ENCODE measurements at regions not wholly inside any gene's neighbourhood (a gene's known extent, or its start where the extent isn't known, plus 50 kb on each side); places are given as distances from the start of the nearest gene placed in this dataset.

DNA sequence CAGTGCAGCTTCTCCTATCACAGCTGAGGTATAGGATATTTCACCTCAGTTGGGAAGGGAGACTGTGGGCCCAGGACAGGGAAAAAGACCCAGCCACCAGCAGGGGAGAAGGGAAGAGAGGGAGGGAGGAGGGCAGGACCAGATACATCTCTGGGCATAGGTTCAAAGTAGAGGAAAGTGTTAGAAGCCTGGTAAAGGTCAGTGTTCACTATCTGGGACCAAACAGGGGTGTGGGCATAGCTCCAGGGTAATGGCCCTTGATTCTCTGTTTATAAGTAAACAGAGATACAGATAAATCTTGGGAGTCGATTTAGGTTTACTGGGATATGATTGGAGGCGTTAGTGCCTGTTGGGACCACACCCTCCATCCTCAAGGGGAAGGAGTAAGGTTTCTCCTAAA is 266.2 kb downstream of the LRFN2 start:
- Histone ChIP-seq H3K9me3 (ENCODE audit: insufficient read depth, low read length) (no peaks in the 10 kb centered on the region), H3K9ac (ENCODE audit: low read length) (no peak overlapping the region), H3K79me2 (ENCODE audit: low read length) (no peaks in the 10 kb centered on the region), H4K20me1 (ENCODE audit: insufficient read depth, low read length) (no peaks in the 10 kb centered on the region), H2AFZ (ENCODE audit: low read depth, low read length) (no peak overlapping the region), H3K36me3 (replicated peaks; ENCODE audit: low read depth, low read length) (no peaks in the 10 kb centered on the region), H3K4me3 (ENCODE audit: low read length) (no peak overlapping the region), H3K4me2 (ENCODE audit: low read length) (no peak overlapping the region), H3K27ac (ENCODE audit: low read length) (no peak overlapping the region), H3K4me1 (ENCODE audit: low read length) (peaks cover 5% of the 10 kb centered on the region), H3K27me3 (ENCODE audit: low read depth, low read length) (peaks cover 16% of the 10 kb centered on the region; the same call in 1 of the 2 replicates)
- TF ChIP-seq EZH2phosphoT487 (IDR thresholded peaks at IDR 0.05; ENCODE audit: low read depth): no peak
- TF ChIP-seq, protein P1, sequence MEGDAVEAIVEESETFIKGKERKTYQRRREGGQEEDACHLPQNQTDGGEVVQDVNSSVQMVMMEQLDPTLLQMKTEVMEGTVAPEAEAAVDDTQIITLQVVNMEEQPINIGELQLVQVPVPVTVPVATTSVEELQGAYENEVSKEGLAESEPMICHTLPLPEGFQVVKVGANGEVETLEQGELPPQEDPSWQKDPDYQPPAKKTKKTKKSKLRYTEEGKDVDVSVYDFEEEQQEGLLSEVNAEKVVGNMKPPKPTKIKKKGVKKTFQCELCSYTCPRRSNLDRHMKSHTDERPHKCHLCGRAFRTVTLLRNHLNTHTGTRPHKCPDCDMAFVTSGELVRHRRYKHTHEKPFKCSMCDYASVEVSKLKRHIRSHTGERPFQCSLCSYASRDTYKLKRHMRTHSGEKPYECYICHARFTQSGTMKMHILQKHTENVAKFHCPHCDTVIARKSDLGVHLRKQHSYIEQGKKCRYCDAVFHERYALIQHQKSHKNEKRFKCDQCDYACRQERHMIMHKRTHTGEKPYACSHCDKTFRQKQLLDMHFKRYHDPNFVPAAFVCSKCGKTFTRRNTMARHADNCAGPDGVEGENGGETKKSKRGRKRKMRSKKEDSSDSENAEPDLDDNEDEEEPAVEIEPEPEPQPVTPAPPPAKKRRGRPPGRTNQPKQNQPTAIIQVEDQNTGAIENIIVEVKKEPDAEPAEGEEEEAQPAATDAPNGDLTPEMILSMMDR (IDR thresholded peaks at IDR 0.05; ENCODE audit: low read depth, low read length): no peak

DNA sequence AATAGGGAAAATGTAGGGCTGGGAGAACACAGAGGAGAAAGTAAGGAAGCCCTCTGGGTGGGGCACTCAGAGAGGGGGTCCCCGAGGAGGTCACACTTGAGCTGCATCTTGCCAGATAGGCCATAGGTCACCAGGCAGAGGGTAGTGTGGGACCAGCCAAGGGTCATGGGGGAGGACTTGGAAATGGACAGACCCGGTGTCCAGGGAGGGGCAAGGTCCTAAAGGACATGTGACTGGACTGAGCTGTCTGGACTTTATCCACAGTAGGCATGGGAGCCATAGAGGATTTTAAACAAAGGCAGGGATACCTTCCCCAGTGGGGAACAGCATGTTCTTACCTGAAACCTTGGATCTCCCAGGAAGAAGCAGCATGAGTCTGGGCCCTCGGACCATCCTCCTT is 266.7 kb downstream of the LRFN2 start:
- H3K27me3 ChIP-seq (ENCODE audit: low read depth, low read length): peaks cover 16% of the 10 kb centered on the region; the same call in 1 of the 2 replicates
- H3K79me2 ChIP-seq (ENCODE audit: low read length): no peaks in the 10 kb centered on the region
- no peak overlapping the region for H2AFZ ChIP-seq (ENCODE audit: low read depth, low read length)
- H3K9me3 ChIP-seq (ENCODE audit: insufficient read depth, low read length): no peaks in the 10 kb centered on the region
- H3K27ac ChIP-seq (ENCODE audit: low read length): no peak overlapping the region
- no peak overlapping the region for H3K9ac ChIP-seq (ENCODE audit: low read length)
- no peak overlapping the region for H3K4me3 ChIP-seq (ENCODE audit: low read length)
- no peaks in the 10 kb centered on the region for H3K36me3 ChIP-seq (replicated peaks; ENCODE audit: low read depth, low read length)
- H3K4me1 ChIP-seq (ENCODE audit: low read length): no peaks in the 10 kb centered on the region
- H3K4me2 ChIP-seq (ENCODE audit: low read length): no peak overlapping the region
- no peaks in the 10 kb centered on the region for H4K20me1 ChIP-seq (ENCODE audit: insufficient read depth, low read length)
- TF ChIP-seq, protein P1 (IDR thresholded peaks at IDR 0.05; ENCODE audit: low read depth, low read length): no peak
- no peak for TF ChIP-seq EZH2phosphoT487 (IDR thresholded peaks at IDR 0.05; ENCODE audit: low read depth)

DNA sequence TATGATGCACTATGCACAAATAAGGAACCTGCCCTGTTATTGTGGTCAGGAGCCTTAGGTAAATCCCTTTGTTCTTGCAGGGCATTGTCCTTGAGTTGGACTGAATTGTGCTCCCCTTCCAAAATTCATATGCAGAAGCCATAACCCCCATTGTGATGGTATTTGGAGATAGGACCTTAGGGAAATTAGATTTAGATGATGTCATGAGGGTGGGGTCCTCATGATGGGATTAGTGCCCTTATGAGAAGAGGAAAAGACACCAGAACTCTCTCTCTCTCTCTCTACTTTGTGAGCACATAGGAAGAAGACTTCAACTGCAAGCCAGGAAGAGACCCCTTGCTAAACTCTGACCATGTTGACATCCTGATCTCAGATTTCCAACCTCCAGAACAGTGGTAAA is 268.0 kb downstream of the LRFN2 start:
- H2AFZ ChIP-seq (ENCODE audit: low read depth, low read length): no peak overlapping the region
- peaks cover 13% of the 10 kb centered on the region; the same call in 1 of the 2 replicates for H3K27me3 ChIP-seq (ENCODE audit: low read depth, low read length)
- no peaks in the 10 kb centered on the region for H4K20me1 ChIP-seq (ENCODE audit: insufficient read depth, low read length)
- H3K27ac ChIP-seq (ENCODE audit: low read length): no peak overlapping the region
- no peak overlapping the region for H3K4me2 ChIP-seq (ENCODE audit: low read length)
- H3K4me3 ChIP-seq (ENCODE audit: low read length): no peak overlapping the region
- no peak for TF ChIP-seq EZH2phosphoT487 (IDR thresholded peaks at IDR 0.05; ENCODE audit: low read depth)
- TF ChIP-seq, protein P1 (IDR thresholded peaks at IDR 0.05; ENCODE audit: low read depth, low read length): no peak
- no peaks in the 10 kb centered on the region for H3K79me2 ChIP-seq (ENCODE audit: low read length)
- no peaks in the 10 kb centered on the region for H3K9me3 ChIP-seq (ENCODE audit: insufficient read depth, low read length)
- no peaks in the 10 kb centered on the region for H3K36me3 ChIP-seq (replicated peaks; ENCODE audit: low read depth, low read length)
- H3K9ac ChIP-seq (ENCODE audit: low read length): no peak overlapping the region
- no peaks in the 10 kb centered on the region for H3K4me1 ChIP-seq (ENCODE audit: low read length)

DNA sequence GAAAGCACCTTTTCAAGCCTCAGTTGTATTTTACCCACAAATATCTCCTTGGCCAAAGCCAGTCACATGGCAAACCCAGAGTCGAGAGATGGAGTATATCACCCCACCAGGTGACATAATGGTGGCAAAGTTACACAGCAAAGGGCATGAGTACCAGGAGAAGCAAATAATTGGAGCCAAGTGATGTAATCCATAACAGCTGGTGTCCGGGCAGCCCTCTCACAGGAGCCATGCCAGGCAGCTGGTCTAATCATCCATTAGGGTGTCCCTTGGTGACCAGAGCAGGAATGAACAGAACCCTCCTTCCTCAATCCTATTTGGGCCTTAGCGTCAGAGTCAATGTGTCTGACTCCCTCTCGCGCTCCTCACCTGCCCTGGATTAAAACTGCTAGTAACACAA is 272.1 kb downstream of the LRFN2 start:
- H3K4me1 ChIP-seq (ENCODE audit: low read length): no peaks in the 10 kb centered on the region
- peaks cover 7% of the 10 kb centered on the region; the same call in 1 of the 2 replicates for H3K27me3 ChIP-seq (ENCODE audit: low read depth, low read length)
- TF ChIP-seq, protein P1 (IDR thresholded peaks at IDR 0.05; ENCODE audit: low read depth, low read length): no peak
- TF ChIP-seq EZH2phosphoT487 (IDR thresholded peaks at IDR 0.05; ENCODE audit: low read depth): no peak
- H3K9me3 ChIP-seq (ENCODE audit: insufficient read depth, low read length): no peaks in the 10 kb centered on the region
- H2AFZ ChIP-seq (ENCODE audit: low read depth, low read length): no peak overlapping the region
- H4K20me1 ChIP-seq (ENCODE audit: insufficient read depth, low read length): no peaks in the 10 kb centered on the region
- no peak overlapping the region for H3K9ac ChIP-seq (ENCODE audit: low read length)
- no peaks in the 10 kb centered on the region for H3K36me3 ChIP-seq (replicated peaks; ENCODE audit: low read depth, low read length)
- H3K79me2 ChIP-seq (ENCODE audit: low read length): no peaks in the 10 kb centered on the region
- no peak overlapping the region for H3K27ac ChIP-seq (ENCODE audit: low read length)
- H3K4me2 ChIP-seq (ENCODE audit: low read length): no peak overlapping the region
- H3K4me3 ChIP-seq (ENCODE audit: low read length): no peak overlapping the region
